ENCODE measurements at regions not wholly inside any gene's neighbourhood (a gene's known extent, or its start where the extent isn't known, plus 50 kb on each side); places are given as distances from the start of the nearest gene placed in this dataset.

- TF ChIP-seq SUZ12 (IDR thresholded peaks at IDR 0.05) (no peak), BHLHE40 (IDR thresholded peaks at IDR 0.05; ENCODE audit: borderline replicate concordance) (no peak), SP1 (IDR thresholded peaks at IDR 0.05) (no peak), PKNOX1 (IDR thresholded peaks at IDR 0.05) (no peak), TARDBP (IDR thresholded peaks at IDR 0.05) (no peak), ZNF384 (IDR thresholded peaks at IDR 0.05) (no peak), CTBP1 (IDR thresholded peaks at IDR 0.05; ENCODE audit: borderline replicate concordance) (no peak), HDGF (IDR thresholded peaks at IDR 0.05; ENCODE audit: borderline replicate concordance) (no peak)
Measured at GRCh38 chr2:39875914-39876267, 96.8 kb upstream of the THUMPD2 start.
